H9 (cell line): ENCODE measurements at regions not wholly inside any gene's neighbourhood (a gene's known extent, or its start where the extent isn't known, plus 50 kb on each side); places are given as distances from the start of the nearest gene placed in this dataset.

Experiments
- DNase-seq: peaks from one replicate; pipeline ENCODE4 v3.0.0-alpha.2; 2017
- H2AFZ ChIP-seq: one replicate; pipeline ENCODE4 v1.6.1; 2013; ENCODE audit warnings: mild to moderate bottlenecking, low read length, control low read depth, moderate library complexity
- H2AK5ac ChIP-seq: 2 replicates; pipeline ENCODE4 v1.6.1; 2013; ENCODE audit warnings: low read length, control low read depth, mixed read lengths; ENCODE audit not compliant: insufficient read length
- H2BK120ac ChIP-seq: one replicate; pipeline ENCODE4 v1.6.1; 2013; ENCODE audit warnings: low read depth, mild to moderate bottlenecking, low read length, control low read depth, inconsistent platforms; ENCODE audit not compliant: poor library complexity, severe bottlenecking
- H2BK12ac ChIP-seq: 2 replicates; pipeline ENCODE4 v1.6.1; 2013; ENCODE audit warnings: low read length, control low read depth, mixed read lengths, low read depth; ENCODE audit not compliant: insufficient read length
- H2BK15ac ChIP-seq: 2 replicates; pipeline ENCODE4 v1.6.1; 2013; ENCODE audit warnings: low read depth, low read length, control low read depth
- H2BK20ac ChIP-seq: one replicate; pipeline ENCODE4 v1.6.1; 2013; ENCODE audit warnings: low read depth, mild to moderate bottlenecking, low read length, control low read depth, inconsistent platforms; ENCODE audit not compliant: poor library complexity, severe bottlenecking
- H2BK5ac ChIP-seq: 2 replicates; pipeline ENCODE4 v1.6.1; 2013; ENCODE audit warnings: low read length, control low read depth, mixed read lengths; ENCODE audit not compliant: insufficient read length
- H3K14ac ChIP-seq: 2 replicates; pipeline ENCODE4 v1.6.1; 2013; ENCODE audit warnings: low read length, control low read depth; ENCODE audit not compliant: insufficient read depth
- H3K18ac ChIP-seq: 2 replicates; pipeline ENCODE4 v1.6.1; 2013; ENCODE audit warnings: low read depth, mild to moderate bottlenecking, mixed read lengths, low read length, control low read depth; ENCODE audit not compliant: insufficient read length
- H3K23ac ChIP-seq: 2 replicates; pipeline ENCODE4 v1.6.1; 2013; ENCODE audit warnings: low read length, control low read depth, mixed read lengths, low read depth; ENCODE audit not compliant: insufficient read length
- H3K23me2 ChIP-seq: 2 replicates; pipeline ENCODE4 v1.6.1; 2013; ENCODE audit warnings: low read depth, mild to moderate bottlenecking, mixed read lengths, low read length, control low read depth; ENCODE audit not compliant: insufficient read length, poor library complexity, severe bottlenecking
- H3K27ac ChIP-seq: 2 replicates; pipeline ENCODE4 v1.5.1; 2013; ENCODE audit warnings: low read length, control low read depth, mixed read lengths, low read depth; ENCODE audit not compliant: insufficient read length
- H3K27me3 ChIP-seq: 2 replicates; pipeline ENCODE4 v1.6.1; 2013; ENCODE audit warnings: low read length, control low read depth, inconsistent platforms; ENCODE audit not compliant: insufficient read depth
- H3K4ac ChIP-seq: 2 replicates; pipeline ENCODE4 v1.6.1; 2013; ENCODE audit warnings: low read depth, mild to moderate bottlenecking, control low read depth, inconsistent platforms, low read length, moderate library complexity
- H3K4me1 ChIP-seq: 2 replicates; pipeline ENCODE4 v1.6.1; 2013; ENCODE audit warnings: low read length, control low read depth, inconsistent platforms; ENCODE audit not compliant: insufficient read depth
- H3K4me2 ChIP-seq: 2 replicates; pipeline ENCODE4 v1.6.1; 2013; ENCODE audit warnings: low read length, control low read depth, mixed read lengths; ENCODE audit not compliant: insufficient read length, insufficient read depth
- H3K56ac ChIP-seq: 2 replicates; pipeline ENCODE4 v1.6.1; 2013; ENCODE audit warnings: low read depth, mild to moderate bottlenecking, mixed read lengths, low read length, control low read depth; ENCODE audit not compliant: insufficient read length
- H3K79me1 ChIP-seq: 2 replicates; pipeline ENCODE4 v1.6.1; 2013; ENCODE audit warnings: low read depth, mild to moderate bottlenecking, moderate library complexity, low read length, control low read depth, inconsistent platforms; ENCODE audit not compliant: insufficient read depth, poor library complexity, severe bottlenecking
- H3K79me2 ChIP-seq: 2 replicates; pipeline ENCODE4 v1.6.1; 2013; ENCODE audit warnings: low read length, control low read depth, inconsistent platforms; ENCODE audit not compliant: insufficient read depth
- H3K9ac ChIP-seq: 2 replicates; pipeline ENCODE4 v1.6.1; 2013; ENCODE audit warnings: low read length, control low read depth, mixed read lengths; ENCODE audit not compliant: insufficient read length; ENCODE audit errors: extremely low read depth
- H3K9me3 ChIP-seq: one replicate; pipeline ENCODE4 v1.6.1; 2013; ENCODE audit warnings: low read depth, low read length, inconsistent platforms; ENCODE audit not compliant: control insufficient read depth
- H3T11ph ChIP-seq: one replicate; pipeline ENCODE4 v1.6.1; 2013; ENCODE audit warnings: mild to moderate bottlenecking, low read length, control low read depth, inconsistent platforms
- H4K20me1 ChIP-seq: one replicate; pipeline ENCODE4 v1.6.1; 2013; ENCODE audit not compliant: control insufficient read depth, insufficient read length, insufficient read depth
- H4K5ac ChIP-seq: 2 replicates; pipeline ENCODE4 v1.6.1; 2013; ENCODE audit warnings: low read depth, mild to moderate bottlenecking, mixed read lengths, low read length, control low read depth; ENCODE audit not compliant: insufficient read length
- H4K8ac ChIP-seq: replicated peaks from 2 replicates; pipeline ENCODE4 v1.6.1; 2013; ENCODE audit warnings: low read length, control low read depth, mixed read lengths, low read depth; ENCODE audit not compliant: insufficient read length
- H4K91ac ChIP-seq: 2 replicates; pipeline ENCODE4 v1.6.1; 2013; ENCODE audit warnings: low read depth, mild to moderate bottlenecking, moderate library complexity, mixed read lengths, low read length, control low read depth; ENCODE audit not compliant: insufficient read length
- H3K27ac Mint-ChIP-seq, 3 experiments: 2 replicates in 2 of 3; 3 replicates in 1 of 3; pipeline ENCODE4 v1.8.0; 2020 to 2021; ENCODE audit warnings: mixed read lengths in 3 of 3, mild to moderate bottlenecking in 1 of 3, moderate library complexity in 1 of 3
- H3K27me3 Mint-ChIP-seq: 2 replicates; pipeline ENCODE4 v1.8.0; 2021; ENCODE audit warnings: low read depth, mild to moderate bottlenecking, moderate library complexity, mixed read lengths
- H3K36me3 Mint-ChIP-seq, 3 experiments: 2 replicates in 2 of 3; 3 replicates in 1 of 3; pipeline ENCODE4 v1.8.0; 2020 to 2021; ENCODE audit warnings: low read depth in 3 of 3, mixed read lengths in 3 of 3; ENCODE audit not compliant: insufficient read depth in 1 of 3
- H3K4me1 Mint-ChIP-seq, 2 experiments: 2 replicates each; pipeline ENCODE4 v1.8.0; 2020; ENCODE audit warnings: mixed read lengths in 2 of 2
- H3K4me3 Mint-ChIP-seq, 2 experiments: 2 replicates in 1 of 2; 3 replicates in 1 of 2; pipeline ENCODE4 v1.8.0; 2020 to 2021; ENCODE audit warnings: mild to moderate bottlenecking in 2 of 2, mixed read lengths in 2 of 2, moderate library complexity in 1 of 2
- H3K9me3 Mint-ChIP-seq, 2 experiments: 2 replicates in 1 of 2; 3 replicates in 1 of 2; pipeline ENCODE4 v1.8.0; 2020; ENCODE audit warnings: mild to moderate bottlenecking in 2 of 2, mixed read lengths in 2 of 2, moderate library complexity in 1 of 2
- CTCF ChIP-seq: fragments of 200-600 bp; sonication (generic); conservative IDR thresholded peaks from 3 replicates; pipeline ENCODE4 v1.8.0; 2021; ENCODE audit warnings: antibody characterized with exemption, mild to moderate bottlenecking
- WGBS: extraction: QIAGEN DNeasy Blood & Tissue Kit; methylation state at CpG from one replicate; pipeline ENCODE4 v1.1.7; 2013; ENCODE audit warnings: missing lambda C conversion rate, low lambda C conversion rate, mixed read lengths; ENCODE audit not compliant: insufficient read length; ENCODE audit errors: extremely low coverage; 5-methylcytosine and 5-hydroxymethylcytosine counted together

- no peak for TF ChIP-seq CTCF
- Histone ChIP-seq H3K18ac (no peak overlapping the region), H3K79me2 (no peaks in the 10 kb centered on the region), H3K23ac (no peak overlapping the region), H3K4me1 (no peaks in the 10 kb centered on the region), H2BK120ac (no peak overlapping the region), H3K9ac (no peak overlapping the region), H4K91ac (no peak overlapping the region), H3T11ph (no peak overlapping the region), H3K23me2 (peaks cover 3% of the 10 kb centered on the region), H2BK20ac (no peak overlapping the region), H2AK5ac (no peak overlapping the region), H4K20me1 (no peaks in the 10 kb centered on the region), H2BK12ac (no peak overlapping the region), H3K27me3 (no peaks in the 10 kb centered on the region), H3K9me3 (no peaks in the 10 kb centered on the region), H2BK5ac (no peak overlapping the region), H3K79me1 (no peaks in the 10 kb centered on the region), H4K5ac (no peak overlapping the region), H4K8ac (no peak overlapping the region), H3K27ac (no peak overlapping the region), H3K4ac (no peak overlapping the region), H3K14ac (no peak overlapping the region), H2BK15ac (no peak overlapping the region), H3K4me2 (no peak overlapping the region), H2AFZ (no peak overlapping the region), H3K56ac (no peak overlapping the region)
- Mint-ChIP-seq H3K9me3 (peaks cover 0 to 2% of the 10 kb centered on the region in 2 experiments; a peak in 2 of 5 replicates), H3K4me1 (peaks cover 3 to 6% of the 10 kb centered on the region in 2 experiments), H3K27ac (no peak overlapping the region), H3K4me3 (no peak overlapping the region), H3K36me3 (no peaks in the 10 kb centered on the region), H3K27me3 (peaks cover 10% of the 10 kb centered on the region)
- no peak for DNase-seq
- WGBS, result no CpG with 5 or more reads among the region's 2 CpGs
These were observed 331.3 kb upstream of the FRG2C start for GRCh38 chr3:75332794-75333193.
